Effector memory CD4-positive, alpha-beta T cell (primary cell): ENCODE measurements at regions not wholly inside any gene's neighbourhood (a gene's known extent, or its start where the extent isn't known, plus 50 kb on each side); places are given as distances from the start of the nearest gene placed in this dataset.
"Not testable (repeated sequence)": the region's sequence is repeated elsewhere in the genome, so short reads cannot be mapped to it uniquely, and the experiment has no call there.

Source experiments
- DNase-seq, 3 donors: peaks; one replicate each; pipeline ENCODE4 v3.0.0-alpha.2; 2020
- H3K27ac ChIP-seq: 2 replicates; pipeline ENCODE4 v1.7.0; 2013; ENCODE audit warnings: mild to moderate bottlenecking, low read length, moderate library complexity; ENCODE audit not compliant: insufficient read depth, poor library complexity, severe bottlenecking
- H3K27me3 ChIP-seq: replicated peaks from 2 replicates; pipeline ENCODE4 v1.7.0; 2013; ENCODE audit warnings: mild to moderate bottlenecking, low read length; ENCODE audit not compliant: insufficient read depth, control insufficient read depth, poor library complexity, severe bottlenecking
- H3K36me3 ChIP-seq: 2 replicates; pipeline ENCODE4 v1.7.0; 2013; ENCODE audit warnings: mild to moderate bottlenecking, low read length, moderate library complexity; ENCODE audit not compliant: control insufficient read depth, insufficient read depth
- H3K4me1 ChIP-seq: 2 replicates; pipeline ENCODE4 v1.7.0; 2013; ENCODE audit warnings: low read length, mild to moderate bottlenecking; ENCODE audit not compliant: control insufficient read depth, insufficient read depth, poor library complexity, severe bottlenecking
- H3K4me3 ChIP-seq: 2 replicates; pipeline ENCODE4 v1.7.0; 2013; ENCODE audit warnings: low read length, low read depth, mild to moderate bottlenecking; ENCODE audit not compliant: insufficient read depth, poor library complexity, severe bottlenecking
- H3K9me3 ChIP-seq: 2 replicates; pipeline ENCODE4 v1.7.0; 2013; ENCODE audit warnings: mild to moderate bottlenecking, low read length, moderate library complexity; ENCODE audit not compliant: control insufficient read depth

DNA sequence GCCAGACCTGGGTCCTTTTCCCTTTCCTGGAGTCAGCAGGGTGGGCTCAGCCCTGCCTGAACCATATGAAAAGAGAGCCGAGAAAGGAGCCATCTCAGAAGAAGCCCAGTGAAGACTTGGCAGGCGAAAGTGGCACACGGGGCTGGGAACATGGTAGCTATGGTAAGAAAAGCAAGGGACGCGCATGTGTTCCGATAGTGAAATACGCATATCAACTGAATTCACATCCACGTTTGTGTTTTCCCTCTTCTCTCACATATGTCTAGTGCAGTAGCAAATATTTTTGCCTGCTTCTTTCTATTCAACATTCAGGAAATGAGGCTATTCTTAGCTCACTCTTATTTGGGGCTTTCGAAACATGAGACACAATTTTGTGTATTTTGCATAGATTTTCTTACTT lies 54.1 kb upstream of the PEG3 start:
- Histone ChIP-seq H3K9me3 (no peaks in the 10 kb centered on the region), H3K27me3 (no peaks in the 10 kb centered on the region), H3K36me3 (no peaks in the 10 kb centered on the region), H3K4me1 (no peaks in the 10 kb centered on the region), H3K4me3 (no peak overlapping the region), H3K27ac (no peak overlapping the region)
- no peak for DNase-seq

DNA sequence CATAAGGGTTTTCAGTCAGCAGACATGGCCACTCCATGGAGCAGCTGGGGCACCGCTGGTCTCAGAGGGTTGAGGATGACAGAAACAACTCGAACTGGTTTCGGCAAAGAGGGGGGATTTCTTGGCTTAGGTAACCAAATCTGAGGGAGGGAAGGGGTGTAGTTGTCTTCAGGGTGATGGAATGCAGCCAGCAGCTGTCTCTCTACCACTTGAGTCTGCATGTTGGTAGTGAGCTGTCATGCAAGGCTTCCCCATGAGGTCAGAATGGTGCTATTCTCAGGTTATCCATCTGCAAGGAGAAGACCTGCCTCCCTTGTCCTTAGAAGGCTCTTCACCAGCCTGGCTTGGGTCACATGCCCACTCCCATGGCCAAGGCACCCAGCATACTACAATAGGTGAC lies 55.6 kb upstream of the PEG3 start:
- Histone ChIP-seq H3K36me3 (no peaks in the 10 kb centered on the region), H3K9me3 (no peaks in the 10 kb centered on the region), H3K27ac (no peak overlapping the region), H3K27me3 (no peaks in the 10 kb centered on the region), H3K4me3 (no peak overlapping the region), H3K4me1 (no peaks in the 10 kb centered on the region)
- no peak for DNase-seq

DNA sequence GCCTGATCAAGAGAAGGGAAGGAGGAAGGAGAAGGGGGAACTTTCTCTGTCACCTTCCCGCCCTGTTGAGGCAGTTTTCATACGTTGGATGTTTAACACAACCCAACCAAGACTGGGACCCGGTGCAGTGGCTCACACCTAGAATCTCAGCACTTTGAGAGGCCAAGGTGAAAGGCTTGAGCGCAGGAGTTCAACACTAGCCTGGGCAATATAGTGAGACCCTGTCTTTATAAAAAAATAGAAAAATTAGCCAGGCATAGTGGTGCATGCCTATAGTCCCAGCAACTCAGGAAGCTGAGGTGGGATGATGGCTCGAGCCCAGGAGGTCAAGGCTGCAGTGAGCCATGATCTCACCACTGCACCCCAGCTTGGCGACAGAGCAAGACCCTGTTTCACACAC lies 59.4 kb upstream of the PEG3 start:
- DNase-seq, result no peak
- Histone ChIP-seq H3K4me3 (no peak overlapping the region), H3K4me1 (no peaks in the 10 kb centered on the region), H3K27ac (no peak overlapping the region), H3K27me3 (no peaks in the 10 kb centered on the region), H3K9me3 (no peaks in the 10 kb centered on the region), H3K36me3 (no peaks in the 10 kb centered on the region)

DNA sequence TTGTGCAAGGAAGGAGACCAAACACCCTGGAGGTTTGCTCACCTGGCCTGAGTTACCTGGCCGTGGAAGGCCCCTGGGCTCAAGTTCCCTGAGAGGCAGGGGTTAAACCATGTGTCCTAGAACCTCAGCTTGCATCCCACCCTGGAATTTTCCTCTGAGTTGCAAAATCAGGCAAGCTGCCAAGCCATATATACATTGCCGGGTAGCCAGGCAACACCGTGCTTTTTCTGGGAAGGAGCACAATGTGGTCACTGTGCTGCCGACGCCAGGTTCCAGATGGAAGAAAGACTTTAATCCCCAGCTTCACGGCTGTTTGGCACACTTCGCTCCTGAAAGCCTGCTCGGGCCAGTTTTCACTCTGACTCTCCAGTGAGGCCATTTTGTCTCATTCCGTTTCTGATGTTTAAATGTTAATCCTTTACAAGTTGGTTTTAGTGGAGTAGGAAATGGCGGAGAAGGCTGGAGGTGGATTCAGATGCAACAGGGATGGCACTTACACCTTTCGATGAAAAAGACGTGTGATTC lies 60.1 kb upstream of the PEG3 start:
- no peaks in the 10 kb centered on the region for H3K4me1 ChIP-seq
- H3K4me3 ChIP-seq, result no peak overlapping the region
- H3K27me3 ChIP-seq, result no peaks in the 10 kb centered on the region
- no peak overlapping the region for H3K27ac ChIP-seq
- no peak for DNase-seq
- no peaks in the 10 kb centered on the region for H3K36me3 ChIP-seq
- H3K9me3 ChIP-seq, result no peaks in the 10 kb centered on the region

DNA sequence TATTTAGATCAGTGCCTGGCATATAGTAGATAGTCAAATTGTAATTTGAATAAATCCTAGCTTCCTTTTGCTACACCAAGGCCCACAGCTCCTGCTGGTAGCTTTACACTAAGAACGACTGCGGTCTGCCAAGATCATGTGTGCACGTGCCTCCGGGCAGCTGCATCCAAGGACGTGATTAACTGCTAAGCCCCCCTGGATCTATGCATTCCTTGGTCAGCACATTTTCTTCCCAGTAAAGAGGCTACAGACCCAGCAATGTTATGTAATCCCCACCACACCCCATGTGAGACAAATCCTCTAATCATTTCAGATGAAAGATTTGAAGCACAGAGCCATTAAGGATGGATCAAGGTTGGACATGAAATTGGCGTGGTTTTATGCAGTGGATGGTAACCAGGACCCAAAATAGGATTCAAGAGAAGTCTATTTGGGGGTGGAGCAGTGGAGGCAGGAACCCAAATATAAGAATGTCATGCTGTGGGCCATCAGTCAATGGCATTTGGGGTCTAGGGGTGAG lies 65.2 kb upstream of the PEG3 start:
- no peaks in the 10 kb centered on the region for H3K36me3 ChIP-seq
- no peaks in the 10 kb centered on the region for H3K9me3 ChIP-seq
- H3K27ac ChIP-seq, result no peak overlapping the region
- H3K27me3 ChIP-seq, result no peaks in the 10 kb centered on the region
- no peak for DNase-seq
- H3K4me1 ChIP-seq, result no peaks in the 10 kb centered on the region
- no peak overlapping the region for H3K4me3 ChIP-seq

DNA sequence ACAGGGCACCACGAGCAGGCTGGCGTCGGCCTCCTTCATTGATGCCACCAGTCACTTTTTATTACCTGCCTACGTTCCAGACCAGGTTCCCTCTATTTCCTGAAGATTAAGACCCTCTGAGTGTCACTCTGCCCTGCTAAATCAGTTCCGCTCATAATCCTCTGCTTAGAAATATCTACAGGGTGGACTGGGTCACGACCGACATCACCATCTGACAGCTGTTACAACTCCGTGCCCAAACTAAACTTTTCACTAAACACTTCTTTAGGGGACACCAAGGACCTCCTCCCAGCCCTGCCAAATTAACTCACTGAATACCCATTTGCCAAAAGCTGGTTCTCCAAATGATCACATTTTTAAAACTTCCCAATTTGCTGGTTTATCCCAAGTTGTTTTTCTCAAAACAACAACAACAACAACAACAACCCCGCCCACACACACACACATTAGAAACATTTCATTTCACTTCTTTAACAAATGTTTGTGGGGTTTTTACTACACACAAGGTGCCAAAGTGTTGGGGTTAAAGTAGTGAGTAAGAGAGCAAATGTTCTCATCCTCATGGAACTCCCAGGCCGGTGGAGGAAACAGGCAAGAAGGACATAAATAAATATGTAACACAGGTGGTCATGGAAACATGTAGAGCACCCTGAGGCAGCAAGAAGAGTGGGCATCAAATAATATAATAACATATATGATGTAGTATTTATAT lies 72.0 kb upstream of the PEG3 start:
- Histone ChIP-seq H3K4me3 (no peak overlapping the region), H3K9me3 (no peaks in the 10 kb centered on the region), H3K4me1 (no peaks in the 10 kb centered on the region), H3K36me3 (no peaks in the 10 kb centered on the region), H3K27ac (no peak overlapping the region), H3K27me3 (no peaks in the 10 kb centered on the region)
- DNase-seq, result no peak

DNA sequence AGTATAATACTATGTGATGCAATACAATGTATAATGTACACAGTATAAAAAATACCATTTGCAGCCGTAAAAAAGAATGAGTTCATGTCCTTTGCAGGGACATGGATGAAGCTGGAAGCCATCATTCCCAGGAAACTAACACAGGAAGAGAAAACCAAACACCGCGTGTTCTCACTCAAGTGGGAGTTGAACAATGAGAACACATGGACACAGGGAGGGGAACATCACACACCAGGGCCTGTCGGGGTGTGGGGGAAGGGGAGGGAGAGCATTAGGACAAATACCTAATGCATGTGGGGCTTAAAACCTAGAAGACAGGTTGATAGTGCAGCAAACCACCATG lies 72.6 kb upstream of the PEG3 start:
- not testable (repeated sequence) for DNase-seq, H3K4me3 ChIP-seq, H3K4me1 ChIP-seq, H3K27ac ChIP-seq, H3K27me3 ChIP-seq, H3K36me3 ChIP-seq, H3K9me3 ChIP-seq

DNA sequence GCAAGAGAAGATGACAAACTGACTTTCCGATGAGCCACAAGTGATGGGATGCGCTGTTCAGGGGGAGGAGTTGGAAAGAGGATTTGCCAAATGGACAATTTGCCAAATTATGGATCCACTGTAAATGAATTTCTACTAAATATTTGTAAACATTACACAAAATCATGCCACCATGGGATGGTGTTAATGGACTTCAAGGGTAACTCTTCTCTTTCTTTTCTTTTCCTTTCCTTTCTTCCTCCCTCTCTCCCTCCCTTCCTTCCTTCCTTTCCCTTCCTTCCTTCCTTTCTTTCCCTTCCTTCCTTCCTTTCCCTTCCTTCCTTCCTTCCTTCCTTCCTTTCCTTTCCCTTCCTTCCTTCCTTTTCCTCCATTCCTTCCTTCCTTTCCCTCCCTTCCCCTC lies 76.0 kb upstream of the PEG3 start:
- H3K9me3 ChIP-seq, result no peaks in the 10 kb centered on the region
- no peaks in the 10 kb centered on the region for H3K36me3 ChIP-seq
- no peak overlapping the region for H3K4me3 ChIP-seq
- H3K4me1 ChIP-seq, result no peaks in the 10 kb centered on the region
- H3K27me3 ChIP-seq, result no peaks in the 10 kb centered on the region
- no peak for DNase-seq
- H3K27ac ChIP-seq, result no peak overlapping the region

DNA sequence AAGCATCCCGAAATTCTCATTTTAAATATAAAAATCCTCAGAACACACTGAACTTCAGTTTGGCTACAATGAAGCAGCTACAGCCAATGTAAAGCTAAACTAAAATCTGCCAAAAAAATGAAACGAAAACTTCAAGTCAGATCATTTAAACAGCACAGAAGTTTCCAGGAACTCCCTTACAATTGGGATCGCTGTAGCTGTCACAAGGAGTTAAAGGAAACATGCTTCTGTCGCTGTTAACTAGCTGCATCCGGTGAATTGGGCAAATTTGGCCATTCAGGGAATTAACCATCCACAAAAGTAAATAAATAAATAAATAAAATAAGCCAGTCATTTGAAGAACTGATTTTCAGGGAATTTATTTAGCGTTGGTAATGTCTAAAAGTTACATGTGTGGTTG lies 77.0 kb upstream of the PEG3 start:
- Histone ChIP-seq H3K27ac (no peak overlapping the region), H3K36me3 (no peaks in the 10 kb centered on the region), H3K27me3 (no peaks in the 10 kb centered on the region), H3K9me3 (no peaks in the 10 kb centered on the region), H3K4me1 (no peaks in the 10 kb centered on the region), H3K4me3 (no peak overlapping the region)
- DNase-seq, result no peak

DNA sequence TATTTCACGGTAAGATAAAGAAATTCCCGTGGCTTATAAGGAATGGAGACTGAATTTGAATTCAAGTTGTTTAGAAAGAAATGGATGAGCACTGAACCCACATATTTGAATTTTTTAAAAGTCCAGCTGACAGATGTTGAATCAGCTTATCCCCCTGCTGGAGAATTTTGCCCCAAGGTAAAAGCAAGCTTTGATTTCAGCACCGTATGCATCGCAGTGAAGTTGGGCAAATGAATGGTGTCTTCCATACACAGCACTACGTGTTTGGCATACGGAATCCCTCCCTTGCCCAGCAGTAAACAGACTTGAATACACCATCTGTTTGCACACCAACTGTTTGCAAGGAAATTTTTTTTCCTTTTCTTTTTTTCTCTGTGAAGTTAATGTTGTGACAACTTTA lies 77.5 kb upstream of the PEG3 start:
- no peak for DNase-seq
- Histone ChIP-seq H3K4me3 (no peak overlapping the region), H3K27me3 (no peaks in the 10 kb centered on the region), H3K9me3 (no peaks in the 10 kb centered on the region), H3K36me3 (no peaks in the 10 kb centered on the region), H3K27ac (no peak overlapping the region), H3K4me1 (no peaks in the 10 kb centered on the region)
